Thoracic aorta (tissue), 2 donors: ENCODE measurements at regions not wholly inside any gene's neighbourhood (a gene's known extent, or its start where the extent isn't known, plus 50 kb on each side); places are given as distances from the start of the nearest gene placed in this dataset.

Experiments used
- ATAC-seq: fragments of 150-250 bp; one replicate; pipeline ENCODE4 v1.8.0; 2017; ENCODE audit warnings: low read depth; ENCODE audit not compliant: insufficient number of reproducible peaks, low FRiP score
- DNase-seq: peaks from one replicate; pipeline ENCODE4 v3.0.0-alpha.2; 2020; ENCODE audit warnings: low spot score
- H3K27ac ChIP-seq, 2 donors: fragments of 200-600 bp; sonication (generic); 1 replicate in 1 of 2; 2 replicates in 1 of 2; pipeline ENCODE4 v1.5.1; 2016; ENCODE audit warnings: mild to moderate bottlenecking in 2 of 2, moderate library complexity in 2 of 2
- H3K27me3 ChIP-seq: fragments of 200-600 bp; sonication (generic); replicated peaks from 2 replicates; pipeline ENCODE4 v1.6.0; 2016; ENCODE audit warnings: mild to moderate bottlenecking; ENCODE audit not compliant: insufficient read depth
- H3K36me3 ChIP-seq: fragments of 200-600 bp; sonication (generic); one replicate; pipeline ENCODE4 v1.5.1; 2016
- H3K4me1 ChIP-seq, 2 donors: fragments of 200-600 bp; sonication (generic); 1 replicate in 1 of 2; 2 replicates in 1 of 2; pipeline versions ENCODE4 v1.5.1 to v1.6.0; 2016; ENCODE audit warnings: low read depth in 2 of 2, mild to moderate bottlenecking in 1 of 2; ENCODE audit not compliant: control insufficient read depth in 1 of 2
- H3K4me3 ChIP-seq: fragments of 200-600 bp; sonication (generic); 2 replicates; pipeline ENCODE4 v1.5.1; 2016; ENCODE audit warnings: mild to moderate bottlenecking
- H3K9me3 ChIP-seq: fragments of 200-600 bp; sonication (generic); 2 replicates; pipeline ENCODE4 v1.5.1; 2016
- TF ChIP-seq, protein P1 (sequence below): fragments of 200-600 bp; sonication (generic); IDR thresholded peaks from one replicate; pipeline ENCODE4 v1.5.1; 2019; ENCODE audit warnings: antibody characterized with exemption

DNA sequence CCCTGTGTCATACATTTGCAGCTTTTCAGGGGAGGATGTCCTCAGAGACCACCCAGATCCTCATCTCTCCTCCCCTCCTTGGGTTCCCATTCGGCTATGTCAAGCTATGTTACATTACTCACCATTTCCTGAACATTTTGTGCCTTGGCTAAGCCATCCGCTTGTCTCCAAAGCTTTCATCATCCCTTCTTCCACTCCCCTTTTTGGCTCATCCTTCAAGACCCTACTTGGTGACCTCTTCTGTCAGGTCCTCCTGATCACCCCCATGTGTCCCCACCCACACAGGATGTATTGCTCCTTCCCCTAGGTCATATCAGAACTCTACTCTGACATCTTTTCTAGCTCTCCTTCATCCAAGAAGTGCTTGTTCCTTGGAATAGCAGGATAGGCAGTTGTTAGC, 81.8 kb downstream of the BOD1 start:
- DNase-seq (no peak), ATAC-seq (no peak)
- TF ChIP-seq, protein P1, sequence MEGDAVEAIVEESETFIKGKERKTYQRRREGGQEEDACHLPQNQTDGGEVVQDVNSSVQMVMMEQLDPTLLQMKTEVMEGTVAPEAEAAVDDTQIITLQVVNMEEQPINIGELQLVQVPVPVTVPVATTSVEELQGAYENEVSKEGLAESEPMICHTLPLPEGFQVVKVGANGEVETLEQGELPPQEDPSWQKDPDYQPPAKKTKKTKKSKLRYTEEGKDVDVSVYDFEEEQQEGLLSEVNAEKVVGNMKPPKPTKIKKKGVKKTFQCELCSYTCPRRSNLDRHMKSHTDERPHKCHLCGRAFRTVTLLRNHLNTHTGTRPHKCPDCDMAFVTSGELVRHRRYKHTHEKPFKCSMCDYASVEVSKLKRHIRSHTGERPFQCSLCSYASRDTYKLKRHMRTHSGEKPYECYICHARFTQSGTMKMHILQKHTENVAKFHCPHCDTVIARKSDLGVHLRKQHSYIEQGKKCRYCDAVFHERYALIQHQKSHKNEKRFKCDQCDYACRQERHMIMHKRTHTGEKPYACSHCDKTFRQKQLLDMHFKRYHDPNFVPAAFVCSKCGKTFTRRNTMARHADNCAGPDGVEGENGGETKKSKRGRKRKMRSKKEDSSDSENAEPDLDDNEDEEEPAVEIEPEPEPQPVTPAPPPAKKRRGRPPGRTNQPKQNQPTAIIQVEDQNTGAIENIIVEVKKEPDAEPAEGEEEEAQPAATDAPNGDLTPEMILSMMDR: no peak
- Histone ChIP-seq H3K27ac (no peak overlapping the region), H3K27me3 (no peaks in the 10 kb centered on the region), H3K4me1 (no peaks in the 10 kb centered on the region), H3K36me3 (no peaks in the 10 kb centered on the region), H3K4me3 (no peak overlapping the region), H3K9me3 (no peaks in the 10 kb centered on the region)

DNA sequence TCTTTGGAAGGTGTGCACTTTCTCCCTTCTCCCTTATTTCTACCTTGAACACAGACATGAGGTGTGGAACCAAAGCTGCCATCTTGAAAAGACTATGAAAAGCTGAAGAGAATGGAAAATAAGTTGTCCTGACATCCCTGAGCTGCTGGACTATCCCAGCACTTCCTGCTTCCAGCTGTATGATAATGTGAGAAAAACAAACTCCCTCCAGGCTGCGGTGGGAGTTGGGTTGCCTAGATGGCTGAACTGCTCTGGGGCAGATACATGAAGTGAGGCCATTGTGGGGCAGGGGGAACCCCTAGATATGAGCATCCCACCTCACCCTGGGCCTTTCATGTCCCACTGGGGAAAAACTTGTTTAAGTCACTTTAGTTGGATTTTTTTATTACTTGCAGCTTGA, 82.4 kb downstream of the BOD1 start:
- TF ChIP-seq, protein P1: no peak
- DNase-seq: no peak
- no peaks in the 10 kb centered on the region for H3K36me3 ChIP-seq
- H3K27ac ChIP-seq: no peak overlapping the region
- H3K27me3 ChIP-seq: no peaks in the 10 kb centered on the region
- no peaks in the 10 kb centered on the region for H3K9me3 ChIP-seq
- no peak for ATAC-seq
- no peak overlapping the region for H3K4me3 ChIP-seq
- no peaks in the 10 kb centered on the region for H3K4me1 ChIP-seq

DNA sequence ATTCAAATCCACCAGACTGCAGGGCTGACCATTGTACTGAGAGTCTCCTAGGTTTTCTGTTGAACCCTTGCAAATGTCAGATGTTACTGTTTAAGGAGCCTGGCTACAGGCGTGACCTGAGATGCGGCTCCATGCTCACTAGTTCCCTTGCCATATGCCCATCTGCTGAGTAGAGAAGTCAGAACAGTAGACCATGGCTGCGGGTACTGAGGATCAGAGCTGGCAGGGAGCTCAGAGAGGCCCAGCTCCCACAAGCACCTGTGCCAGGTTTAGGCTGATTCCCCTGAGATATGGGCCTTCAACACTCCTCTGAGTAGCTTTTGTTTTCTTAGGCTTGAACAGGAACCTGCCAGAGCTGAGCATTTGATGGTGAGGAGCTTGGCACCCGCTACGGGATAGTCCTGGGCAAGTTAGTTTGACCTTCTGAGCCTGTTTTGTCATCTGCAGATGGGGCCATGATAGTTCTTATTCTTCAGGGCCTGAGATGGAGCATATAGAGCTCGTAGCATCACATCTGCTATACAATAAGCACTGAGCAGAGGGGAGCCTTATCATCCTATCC, 83.7 kb downstream of the BOD1 start:
- Histone ChIP-seq H3K9me3 (no peaks in the 10 kb centered on the region), H3K36me3 (no peaks in the 10 kb centered on the region), H3K27me3 (no peaks in the 10 kb centered on the region), H3K27ac (no peak overlapping the region), H3K4me1 (no peaks in the 10 kb centered on the region), H3K4me3 (no peak overlapping the region)
- TF ChIP-seq, protein P1: no peak
- no peak for ATAC-seq
- no peak for DNase-seq

DNA sequence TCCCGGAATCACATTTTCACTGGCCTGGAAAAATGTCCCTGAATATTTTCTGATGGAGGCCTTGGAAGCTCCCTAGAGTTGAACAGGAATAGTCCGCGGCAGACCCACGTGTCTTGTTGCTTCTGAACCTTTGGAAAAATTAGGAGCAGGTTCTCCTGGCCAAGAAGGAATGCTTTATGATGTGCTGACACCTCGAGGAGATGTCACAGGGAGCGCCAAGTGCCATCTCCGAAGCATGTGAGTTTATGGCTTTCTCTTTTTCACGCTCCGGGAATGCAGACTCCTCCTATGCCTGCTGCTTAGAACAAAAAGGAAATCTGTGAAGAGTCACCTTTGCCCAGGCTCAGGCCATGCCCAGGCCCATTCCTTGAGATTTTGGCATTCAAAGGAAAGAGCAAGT, 84.6 kb downstream of the BOD1 start:
- TF ChIP-seq, protein P1: no peak
- Histone ChIP-seq H3K4me1 (no peaks in the 10 kb centered on the region), H3K27me3 (no peaks in the 10 kb centered on the region), H3K36me3 (no peaks in the 10 kb centered on the region), H3K27ac (no peak overlapping the region), H3K9me3 (no peaks in the 10 kb centered on the region), H3K4me3 (no peak overlapping the region)
- ATAC-seq (no peak), DNase-seq (no peak)

DNA sequence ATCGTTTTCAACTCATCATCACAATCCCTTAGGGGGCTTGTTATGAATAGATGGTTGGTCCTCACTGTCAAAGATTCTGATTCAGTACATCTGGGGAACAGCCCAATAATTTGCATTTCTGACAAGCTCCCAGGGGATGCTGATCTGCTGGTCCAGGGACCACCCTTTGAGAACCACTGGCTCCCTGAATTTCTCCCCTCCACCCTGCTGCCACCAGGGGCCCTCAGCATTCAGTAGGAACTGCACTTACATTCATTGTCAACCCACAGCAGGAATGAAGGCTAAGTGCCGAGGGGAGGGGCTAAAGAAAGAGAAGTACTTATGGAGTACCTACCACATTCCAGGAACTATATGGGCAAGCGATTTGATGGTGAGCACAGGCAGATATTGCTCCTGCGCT, 85.9 kb downstream of the BOD1 start:
- Histone ChIP-seq H3K9me3 (no peaks in the 10 kb centered on the region), H3K36me3 (no peaks in the 10 kb centered on the region), H3K4me3 (no peak overlapping the region), H3K27me3 (no peaks in the 10 kb centered on the region), H3K27ac (no peak overlapping the region), H3K4me1 (no peaks in the 10 kb centered on the region)
- DNase-seq (no peak), ATAC-seq (no peak)
- TF ChIP-seq, protein P1: no peak
